A673 (cell line): ENCODE measurements at regions not wholly inside any gene's neighbourhood (a gene's known extent, or its start where the extent isn't known, plus 50 kb on each side); places are given as distances from the start of the nearest gene placed in this dataset.

Source experiments
- BruUV-seq: library from RNA; stranded (reverse); fragments of 400-500 nt; replicated peaks from 2 replicates; lab custom pipeline; 2021; lab: Mats Ljungman, UMichigan
- CTCF ChIA-PET: fragments of 300-600 bp; sonication (Branson Sonifier 250); formaldehyde crosslinking; loops from one replicate; lab custom pipeline; 2022; ENCODE audit warnings: antibody characterized with exemption; lab: Charles Lee
- POLR2A ChIA-PET: fragments of 300-600 bp; sonication (Branson Sonifier 250); formaldehyde crosslinking; loops from one replicate; lab custom pipeline; 2022; ENCODE audit warnings: antibody characterized with exemption; ENCODE audit not compliant: low non-redundant PET; lab: Charles Lee
- DNase-seq: peaks from one replicate; pipeline ENCODE4 v3.0.0-alpha.2; 2015; ENCODE audit warnings: low spot score
- H3K27ac ChIP-seq: fragments of 200-600 bp; sonication (generic); 2 replicates; pipeline ENCODE4 v1.5.1; 2016; ENCODE audit warnings: mixed run types, low read depth, mild to moderate bottlenecking, mixed read lengths, antibody characterized with exemption, low read length; ENCODE audit not compliant: poor library complexity, severe bottlenecking
- H3K27me3 ChIP-seq: fragments of 200-600 bp; sonication (generic); replicated peaks from 2 replicates; pipeline ENCODE4 v1.6.1; 2017; ENCODE audit warnings: mixed run types, low read depth, mild to moderate bottlenecking, mixed read lengths, antibody characterized with exemption, low read length; ENCODE audit not compliant: insufficient read depth, poor library complexity
- H3K36me3 ChIP-seq: fragments of 200-600 bp; sonication (generic); 2 replicates; pipeline ENCODE4 v1.6.1; 2016; ENCODE audit warnings: mixed run types, mild to moderate bottlenecking, mixed read lengths, antibody characterized with exemption, low read length; ENCODE audit not compliant: insufficient read depth, poor library complexity, severe bottlenecking
- H3K4me1 ChIP-seq: fragments of 200-600 bp; sonication (generic); 2 replicates; pipeline ENCODE4 v1.6.1; 2017; ENCODE audit warnings: mixed run types, mild to moderate bottlenecking, mixed read lengths, antibody characterized with exemption, low read length; ENCODE audit not compliant: insufficient read depth, poor library complexity, severe bottlenecking
- H3K4me3 ChIP-seq: fragments of 200-600 bp; sonication (generic); 2 replicates; pipeline ENCODE4 v1.5.1; 2016; ENCODE audit warnings: low read depth, mixed run types, mild to moderate bottlenecking, mixed read lengths, low read length; ENCODE audit not compliant: poor library complexity, severe bottlenecking
- H3K9me3 ChIP-seq: fragments of 200-600 bp; sonication (generic); 2 replicates; pipeline ENCODE4 v1.6.1; 2016; ENCODE audit warnings: mixed run types, low read depth, mild to moderate bottlenecking, mixed read lengths, antibody characterized with exemption, low read length; ENCODE audit not compliant: poor library complexity, severe bottlenecking
- CTCF ChIP-seq: fragments of 300-800, 200-600 bp; sonication (generic); conservative IDR thresholded peaks from 2 replicates; pipeline ENCODE4 v1.5.1; 2017; ENCODE audit warnings: low read depth, mild to moderate bottlenecking, antibody characterized with exemption, low read length, moderate library complexity, mixed read lengths
- EZH2 ChIP-seq: fragments of 200-600 bp; sonication (generic); IDR thresholded peaks from 2 replicates; pipeline ENCODE4 v1.6.1; 2017; ENCODE audit warnings: borderline replicate concordance, low read depth, mild to moderate bottlenecking, mixed read lengths, antibody characterized with exemption, low read length; ENCODE audit not compliant: poor library complexity, severe bottlenecking
- intact Hi-C: fragments of 100-400 bp; cut with micrococcal nuclease; formaldehyde crosslinking; loops from one replicate; pipeline ENCODE4 v1.10.0; 2022; ENCODE audit not compliant: unreplicated experiment

GRCh38 chr4:90071289-90072235, 55.6 kb upstream of the CCSER1 start:
- POLR2A ChIA-PET, result no interaction called here
- CTCF ChIA-PET, result no interaction called here
- no TSS peak for BruUV-seq

DNA sequence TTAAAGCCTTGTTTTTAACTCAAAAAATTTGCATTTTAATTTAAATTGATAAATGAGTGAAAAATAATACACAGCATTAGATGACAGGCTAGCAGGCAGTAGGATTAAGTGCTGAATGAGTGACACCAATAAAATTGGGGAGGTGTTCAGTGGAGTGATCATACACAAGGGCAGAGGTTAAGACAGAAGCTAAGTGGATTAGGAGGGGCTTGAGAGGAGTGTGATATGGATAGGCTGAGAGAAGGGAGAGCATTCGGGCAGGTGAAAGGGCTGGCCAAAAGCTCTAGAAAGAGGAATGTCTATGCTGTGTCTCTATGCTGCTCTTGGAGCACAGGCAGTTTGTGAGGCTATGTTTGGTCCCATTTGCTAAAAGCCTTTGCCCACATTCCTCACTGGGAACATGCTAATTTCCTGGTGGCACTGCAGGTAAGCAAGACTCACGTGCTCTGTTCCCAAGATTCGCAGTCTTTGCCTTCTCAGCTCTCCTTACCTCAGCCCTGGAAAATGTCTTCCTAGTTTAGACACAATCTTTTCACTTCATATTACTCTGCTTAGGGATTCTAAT, 52.8 kb upstream of the CCSER1 start:
- TF ChIP-seq CTCF (no peak), EZH2 (no peak)
- no peak overlapping the region for H3K27ac ChIP-seq
- ChIA-PET POLR2A (no interaction called here), CTCF (no interaction called here)
- H3K36me3 ChIP-seq, result no peaks in the 10 kb centered on the region
- H3K27me3 ChIP-seq, result no peaks in the 10 kb centered on the region
- no peaks in the 10 kb centered on the region for H3K9me3 ChIP-seq
- H3K4me1 ChIP-seq, result no peaks in the 10 kb centered on the region
- no peak overlapping the region for H3K4me3 ChIP-seq
- intact Hi-C loops, result no loop called here
- DNase-seq, result no peak
- no TSS peak for BruUV-seq

More at GRCh38 chr4:90071289-90072235, 55.6 kb upstream of the CCSER1 start:
- TF ChIP-seq EZH2 (no peak), CTCF (no peak)
- no peaks in the 10 kb centered on the region for H3K36me3 ChIP-seq
- H3K27ac ChIP-seq, result no peak overlapping the region
- no peak for DNase-seq
- intact Hi-C loops, result no loop called here
- no peaks in the 10 kb centered on the region for H3K4me1 ChIP-seq
- H3K4me3 ChIP-seq, result no peak overlapping the region
- H3K27me3 ChIP-seq, result no peaks in the 10 kb centered on the region
- H3K9me3 ChIP-seq, result no peaks in the 10 kb centered on the region
